WTC11 (cell line): ENCODE measurements at regions not wholly inside any gene's neighbourhood (a gene's known extent, or its start where the extent isn't known, plus 50 kb on each side); places are given as distances from the start of the nearest gene placed in this dataset.

Experiments used
- CTCF ChIP-seq: fragments of 200-600 bp; IDR thresholded peaks from 2 replicates; pipeline ENCODE4 v1.8.0; 2022; ENCODE audit warnings: antibody characterized with exemption
- E2F1 ChIP-seq: sonication (generic); formaldehyde crosslinking; IDR thresholded peaks from 2 replicates; pipeline ENCODE4 v1.8.0; 2022; ENCODE audit warnings: mild to moderate bottlenecking, missing genetic modification reagents
- FOXJ3 ChIP-seq: sonication (generic); formaldehyde crosslinking; IDR thresholded peaks from 2 replicates; pipeline ENCODE4 v1.9.0; 2021; ENCODE audit warnings: missing genetic modification reagents, mild to moderate bottlenecking, borderline replicate concordance
- IRF1 ChIP-seq: sonication (generic); formaldehyde crosslinking; IDR thresholded peaks from 2 replicates; pipeline ENCODE4 v1.8.0; 2023; ENCODE audit warnings: missing genetic modification reagents
- JUN ChIP-seq: sonication (generic); formaldehyde crosslinking; IDR thresholded peaks from 2 replicates; pipeline ENCODE4 v1.8.0; 2023; ENCODE audit warnings: mild to moderate bottlenecking, missing genetic modification reagents
- MAX ChIP-seq: sonication (generic); formaldehyde crosslinking; IDR thresholded peaks from 2 replicates; pipeline ENCODE4 v1.8.0; 2022; ENCODE audit warnings: mild to moderate bottlenecking, missing genetic modification reagents
- MYBL2 ChIP-seq: sonication (generic); formaldehyde crosslinking; IDR thresholded peaks from 2 replicates; pipeline ENCODE4 v1.8.1; 2023; ENCODE audit warnings: mild to moderate bottlenecking, moderate library complexity, missing genetic modification reagents
- SMAD3 ChIP-seq: sonication (generic); formaldehyde crosslinking; IDR thresholded peaks from 2 replicates; pipeline ENCODE4 v1.8.0; 2022; ENCODE audit warnings: missing genetic modification reagents, mild to moderate bottlenecking, borderline replicate concordance
- SP1 ChIP-seq: sonication (generic); formaldehyde crosslinking; conservative IDR thresholded peaks from 2 replicates; pipeline ENCODE4 v1.8.1; 2022; ENCODE audit warnings: missing genetic modification reagents
- TEAD1 ChIP-seq: sonication (generic); formaldehyde crosslinking; IDR thresholded peaks from 2 replicates; pipeline ENCODE4 v1.8.0; 2022; ENCODE audit warnings: mild to moderate bottlenecking, missing genetic modification reagents
- USF2 ChIP-seq: sonication (generic); formaldehyde crosslinking; IDR thresholded peaks from 2 replicates; pipeline ENCODE4 v1.8.1; 2023; ENCODE audit warnings: mild to moderate bottlenecking, missing genetic modification reagents, moderate library complexity
- ZNF263 ChIP-seq: sonication (generic); formaldehyde crosslinking; IDR thresholded peaks from 2 replicates; pipeline ENCODE4 v1.8.1; 2022; ENCODE audit warnings: low read depth, mild to moderate bottlenecking, moderate library complexity, missing genetic modification reagents
- ZNF281 ChIP-seq: sonication (generic); formaldehyde crosslinking; IDR thresholded peaks from 2 replicates; pipeline ENCODE4 v1.8.0; 2023; ENCODE audit warnings: mild to moderate bottlenecking, missing genetic modification reagents
- ZNF425 ChIP-seq: fragments of 250-450 bp; sonication (Bioruptor Pico); conservative IDR thresholded peaks from 2 replicates; pipeline ENCODE4 v1.9.0; 2021; ENCODE audit warnings: mild to moderate bottlenecking

- TF ChIP-seq CTCF (no peak), ZNF281 (no peak), USF2 (CRISPR knock-in tag) (no peak), MAX (CRISPR knock-in tag) (no peak), JUN (CRISPR knock-in tag) (no peak), SMAD3 (CRISPR knock-in tag) (no peak), FOXJ3 (CRISPR knock-in tag) (no peak), IRF1 (no peak), MYBL2 (CRISPR knock-in tag) (no peak), SP1 (no peak), ZNF263 (CRISPR knock-in tag) (no peak), ZNF425 (CRISPR knock-in tag) (no peak), E2F1 (CRISPR knock-in tag) (no peak), TEAD1 (CRISPR knock-in tag) (no peak)
Observed at GRCh38 chr7:12456506-12456905, 52.8 kb upstream of the VWDE start.
